HepG2 (cell line): ENCODE measurements at regions not wholly inside any gene's neighbourhood (a gene's known extent, or its start where the extent isn't known, plus 50 kb on each side); places are given as distances from the start of the nearest gene placed in this dataset.

Experiments used
- ATAC-seq: fragments of 200-7000 bp; cut with Tn5 transposase; 3 replicates; pipeline ENCODE4 v1.9.1; 2020; ENCODE audit warnings: mild to moderate bottlenecking, moderate library complexity
- BruUV-seq: library from RNA; stranded (reverse); fragments of 400-500 nt; replicated peaks from 2 replicates; lab custom pipeline; 2021; lab: Mats Ljungman, UMichigan
- CTCF ChIA-PET: fragments of 300-600 bp; formaldehyde crosslinking; extraction: SDS; loops from one replicate; lab custom pipeline; 2021; ENCODE audit warnings: low total read pairs, inconsistent platforms, low intra/inter-chr PET ratio; lab: Yijun Ruan, JAX
- POLR2A ChIA-PET: fragments of 350-600 bp; sonication (Branson Sonifier 250); formaldehyde crosslinking; loops from one replicate; lab custom pipeline; 2020; ENCODE audit warnings: antibody characterized with exemption, inconsistent platforms; lab: Yijun Ruan, JAX
- DNase-seq: peaks from one replicate; pipeline ENCODE4 v3.0.0-alpha.2; 2015; ENCODE audit warnings: low spot score
- FAIRE-seq: peaks from 3 replicates; lab custom pipeline; 2011; peaks lifted over from hg19 to GRCh38; lab: Jason Lieb, UNC
- H2AFZ ChIP-seq: one replicate; pipeline ENCODE4 v1.6.1; 2011; ENCODE audit warnings: low read length, inconsistent platforms
- H3K27ac ChIP-seq: fragments of 300-600 bp; 3 replicates; pipeline ENCODE4 v1.8.0; 2011; ENCODE audit warnings: mixed run types, mild to moderate bottlenecking, mixed read lengths, low read length, inconsistent platforms; ENCODE audit not compliant: insufficient read depth; ENCODE audit errors: extremely low read length
- H3K27me3 ChIP-seq, 2 experiments: fragments of 200-600 bp in 1 of 2; 2 replicates in 1 of 2; 3 replicates in 1 of 2; pipeline versions ENCODE4 v1.6.0 to v1.8.0; 2011; ENCODE audit warnings: low read length in 2 of 2, mild to moderate bottlenecking in 2 of 2, moderate library complexity in 2 of 2, inconsistent platforms in 1 of 2; ENCODE audit not compliant: insufficient read depth in 2 of 2, control insufficient read depth in 1 of 2
- H3K36me3 ChIP-seq, 2 experiments: fragments of 200-600 bp in 1 of 2; replicated peaks in 1 of 2; 2 replicates in 1 of 2; 3 replicates in 1 of 2; pipeline versions ENCODE4 v1.5.1 to v1.8.0; 2011; ENCODE audit warnings: low read length in 2 of 2, inconsistent platforms in 1 of 2; ENCODE audit not compliant: insufficient read depth in 2 of 2, control insufficient read depth in 1 of 2
- H3K4me1 ChIP-seq: 2 replicates; pipeline ENCODE4 v1.5.1; 2012; ENCODE audit warnings: low read length, inconsistent platforms; ENCODE audit not compliant: insufficient read depth
- H3K4me2 ChIP-seq: 2 replicates; pipeline ENCODE4 v1.6.0; 2011; ENCODE audit warnings: low read depth, low read length, inconsistent platforms
- H3K4me3 ChIP-seq, 3 experiments: fragments of 200-600 bp in 1 of 3; sonication (generic), shearing (Covaris generic) in 1 of 3; replicated peaks in 1 of 3; 2 replicates each; pipeline ENCODE4 v1.5.1; 2011 to 2016; ENCODE audit warnings: low read length in 3 of 3, inconsistent platforms in 2 of 3, low read depth in 2 of 3, mild to moderate bottlenecking in 2 of 3, control low read depth in 1 of 3, mixed read lengths in 1 of 3; ENCODE audit not compliant: insufficient read depth in 1 of 3
- H3K79me2 ChIP-seq: one replicate; pipeline ENCODE4 v1.6.1; 2011; ENCODE audit warnings: low read length, inconsistent platforms; ENCODE audit not compliant: insufficient read depth
- H3K9ac ChIP-seq: 2 replicates; pipeline ENCODE4 v1.6.0; 2011; ENCODE audit warnings: mild to moderate bottlenecking, low read depth, low read length, inconsistent platforms; ENCODE audit not compliant: insufficient read depth
- H3K9me3 ChIP-seq: 2 replicates; pipeline ENCODE4 v1.5.1; 2012; ENCODE audit warnings: mild to moderate bottlenecking, low read length
- H4K20me1 ChIP-seq: 2 replicates; pipeline ENCODE4 v1.6.0; 2011; ENCODE audit warnings: inconsistent platforms, mild to moderate bottlenecking, low read length, moderate library complexity; ENCODE audit not compliant: insufficient read depth
- CREB1 ChIP-seq, 2 experiments: fragments of 450-650 bp in 1 of 2; IDR thresholded peaks; 2 replicates each; pipeline ENCODE4 v1.6.1; 2016 to 2017; ENCODE audit warnings: control low read depth in 1 of 2, mild to moderate bottlenecking in 1 of 2, missing compliant biosample characterization in 1 of 2, missing genetic modification characterization in 1 of 2
- EED ChIP-seq: sonication (generic); formaldehyde crosslinking; IDR thresholded peaks from 2 replicates; pipeline ENCODE4 v1.5.0; 2020; ENCODE audit warnings: mild to moderate bottlenecking, missing genetic modification reagents
- HNRNPH1 ChIP-seq: fragments of 200-400 bp; formaldehyde crosslinking; optimal IDR thresholded peaks from 2 replicates; pipeline ENCODE3; 2017; ENCODE audit warnings: mild to moderate bottlenecking, low read depth, low read length
- KAT2B ChIP-seq: fragments of 150-350 bp; IDR thresholded peaks from 2 replicates; pipeline ENCODE4 v1.6.1; 2014; ENCODE audit warnings: low read depth, low read length, borderline replicate concordance
- NAIF1 ChIP-seq: sonication (generic); formaldehyde crosslinking; IDR thresholded peaks from 2 replicates; pipeline ENCODE4 v1.5.0; 2020; ENCODE audit warnings: mild to moderate bottlenecking, missing genetic modification reagents, borderline replicate concordance
- POLR2A ChIP-seq, 2 experiments: IDR thresholded peaks; 2 replicates each; pipeline ENCODE4 v1.6.1; 2011; ENCODE audit warnings: low read depth in 2 of 2, low read length in 2 of 2, mild to moderate bottlenecking in 1 of 2, moderate library complexity in 1 of 2; ENCODE audit not compliant: insufficient read depth in 1 of 2
- U2AF1 ChIP-seq: fragments of 200-400 bp; formaldehyde crosslinking; optimal IDR thresholded peaks from 2 replicates; pipeline ENCODE3; 2017; ENCODE audit warnings: mild to moderate bottlenecking, low read depth, low read length
- ZFX ChIP-seq: sonication (generic); formaldehyde crosslinking; IDR thresholded peaks from 2 replicates; pipeline ENCODE4 v1.4.0; 2020; ENCODE audit warnings: mild to moderate bottlenecking, low read depth, missing genetic modification reagents, moderate library complexity
- ZNF335 ChIP-seq: sonication (generic); formaldehyde crosslinking; IDR thresholded peaks from 2 replicates; pipeline ENCODE4 v1.4.0; 2020; ENCODE audit warnings: missing genetic modification reagents
- WGBS: methylation state at CpG from one replicate; pipeline ENCODE4 v1.1.6; 2017; ENCODE audit warnings: low lambda C conversion rate; 5-methylcytosine and 5-hydroxymethylcytosine counted together
- in situ Hi-C: cut with HindIII; loops from 2 replicates; pipeline ENCODE4 v1.10.0; 2017; ENCODE audit warnings: low pct_unique_long_range_greater_than_20kb; ENCODE audit not compliant: extremely low pct_ligation_motif_present
- intact Hi-C: fragments of 100-400 bp; cut with micrococcal nuclease; formaldehyde crosslinking; loops from one replicate; pipeline ENCODE4 v1.10.0; 2022; ENCODE audit not compliant: unreplicated experiment
- TF ChIP-seq, protein P1 (sequence below): sonication (generic); formaldehyde crosslinking; IDR thresholded peaks from 2 replicates; pipeline ENCODE4 v1.8.1; 2023; ENCODE audit warnings: mild to moderate bottlenecking, missing genetic modification reagents
- TF ChIP-seq, protein P2 (sequence below), 2 experiments: sonication (generic) in 1 of 2; formaldehyde crosslinking in 1 of 2; IDR thresholded peaks; 2 replicates each; pipeline versions ENCODE4 v1.4.0 to v1.6.1; 2018 to 2020; ENCODE audit warnings: missing genetic modification reagents in 2 of 2, borderline replicate concordance in 1 of 2, low read depth in 1 of 2, mild to moderate bottlenecking in 1 of 2, missing biosample characterization in 1 of 2

DNA sequence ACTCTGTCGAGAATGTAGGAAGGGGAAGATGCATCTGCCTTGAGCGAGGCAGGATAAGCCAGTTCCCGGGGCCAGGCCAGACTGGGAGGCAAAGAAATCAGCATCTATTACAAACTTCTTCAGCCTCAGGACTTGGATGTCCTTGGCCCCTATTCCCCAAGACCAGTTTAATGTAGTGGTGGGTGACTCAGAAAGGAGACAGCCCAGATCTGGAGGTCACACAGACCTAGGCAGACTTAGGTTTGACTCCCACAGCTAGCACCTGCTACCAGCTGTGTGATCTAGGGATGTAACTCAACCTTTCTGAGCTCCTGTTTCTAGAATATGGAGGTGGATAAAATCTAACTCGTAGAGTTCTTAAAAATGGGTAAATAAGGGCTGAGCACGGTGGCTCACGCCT, 409.5 kb upstream of the PROK2 start:
- ChIA-PET CTCF (no interaction called here), POLR2A (no interaction called here)
- no peak overlapping the region for H2AFZ ChIP-seq
- no TSS peak for BruUV-seq
- in situ Hi-C loops: no loop called here
- no peak for FAIRE-seq
- H3K9ac ChIP-seq: no peak overlapping the region
- intact Hi-C loops: no loop called here
- no peak overlapping the region for H3K4me3 ChIP-seq
- H3K4me1 ChIP-seq: no peaks in the 10 kb centered on the region
- no peak overlapping the region for H3K27ac ChIP-seq
- ATAC-seq: no peak
- H4K20me1 ChIP-seq: no peaks in the 10 kb centered on the region
- TF ChIP-seq EED (CRISPR knock-in tag): no peak
- TF ChIP-seq, protein P1, sequence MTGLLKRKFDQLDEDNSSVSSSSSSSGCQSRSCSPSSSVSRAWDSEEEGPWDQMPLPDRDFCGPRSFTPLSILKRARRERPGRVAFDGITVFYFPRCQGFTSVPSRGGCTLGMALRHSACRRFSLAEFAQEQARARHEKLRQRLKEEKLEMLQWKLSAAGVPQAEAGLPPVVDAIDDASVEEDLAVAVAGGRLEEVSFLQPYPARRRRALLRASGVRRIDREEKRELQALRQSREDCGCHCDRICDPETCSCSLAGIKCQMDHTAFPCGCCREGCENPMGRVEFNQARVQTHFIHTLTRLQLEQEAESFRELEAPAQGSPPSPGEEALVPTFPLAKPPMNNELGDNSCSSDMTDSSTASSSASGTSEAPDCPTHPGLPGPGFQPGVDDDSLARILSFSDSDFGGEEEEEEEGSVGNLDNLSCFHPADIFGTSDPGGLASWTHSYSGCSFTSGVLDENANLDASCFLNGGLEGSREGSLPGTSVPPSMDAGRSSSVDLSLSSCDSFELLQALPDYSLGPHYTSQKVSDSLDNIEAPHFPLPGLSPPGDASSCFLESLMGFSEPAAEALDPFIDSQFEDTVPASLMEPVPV (CRISPR knock-in tag): no peak
- TF ChIP-seq ZNF335: no peak
- TF ChIP-seq ZFX: no peak
- no peak for TF ChIP-seq POLR2A (IDR thresholded peaks at IDR 0.05; ENCODE audit: insufficient read depth in 1 of 2, low read depth in 2 of 2, low read length in 2 of 2)
- TF ChIP-seq NAIF1 (CRISPR knock-in tag): no peak
- TF ChIP-seq KAT2B: no peak
- no peak for DNase-seq
- 67% methylated on average over 6 of the region's 6 CpGs for WGBS
- H3K79me2 ChIP-seq: no peaks in the 10 kb centered on the region
- no peak overlapping the region for H3K4me2 ChIP-seq
- no peaks in the 10 kb centered on the region for H3K36me3 ChIP-seq
- peaks cover 8% of the 10 kb centered on the region; the same call in 1 of the 2 replicates for H3K9me3 ChIP-seq
- H3K27me3 ChIP-seq: no peaks in the 10 kb centered on the region

DNA sequence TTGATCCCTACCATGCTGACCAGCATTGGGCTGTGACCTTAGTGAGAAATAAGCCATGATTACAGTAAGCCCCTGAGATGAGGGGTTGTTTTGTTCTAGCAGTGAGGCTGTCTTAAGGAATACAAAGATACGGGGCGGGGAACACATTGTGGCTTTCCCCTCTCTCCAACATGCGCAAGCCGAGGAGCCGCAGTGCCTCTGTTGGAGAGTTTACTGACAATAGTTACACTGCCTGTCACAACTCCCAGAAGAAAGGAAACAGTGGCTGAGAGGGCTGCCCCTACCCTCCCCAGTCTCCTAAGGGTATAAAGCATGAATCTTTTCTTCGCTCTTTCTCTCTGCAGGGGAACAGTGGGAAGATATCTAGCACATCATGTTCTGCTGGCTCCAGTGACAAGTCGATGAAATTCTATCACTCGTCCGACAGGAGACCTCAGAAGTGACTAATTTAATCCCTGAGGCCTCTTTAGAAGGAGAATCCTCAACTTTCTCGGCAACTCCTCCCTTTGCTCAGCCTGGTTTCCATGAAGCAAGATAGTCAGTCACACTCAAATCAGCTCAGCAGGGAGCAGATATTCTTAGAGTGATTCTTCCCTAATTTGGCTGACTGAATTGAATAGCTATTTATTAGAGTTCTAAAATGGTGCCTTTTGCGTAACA, 409.0 kb upstream of the PROK2 start:
- DNase-seq (no peak), ATAC-seq (no peak), FAIRE-seq (no peak)
- WGBS: 77% methylated on average over 11 of the region's 11 CpGs
- H4K20me1 ChIP-seq: no peaks in the 10 kb centered on the region
- H3K27ac ChIP-seq: no peak overlapping the region
- H3K4me2 ChIP-seq: no peak overlapping the region
- in situ Hi-C loops: no loop called here
- intact Hi-C loops: no loop called here
- peaks cover 8% of the 10 kb centered on the region; the same call in 1 of the 2 replicates for H3K9me3 ChIP-seq
- no TSS peak for BruUV-seq
- no peak overlapping the region for H2AFZ ChIP-seq
- no peak overlapping the region for H3K9ac ChIP-seq
- no peaks in the 10 kb centered on the region for H3K27me3 ChIP-seq
- H3K36me3 ChIP-seq: no peaks in the 10 kb centered on the region
- ChIA-PET POLR2A (no interaction called here), CTCF (no interaction called here)
- H3K4me1 ChIP-seq: no peaks in the 10 kb centered on the region
- no peak overlapping the region for H3K4me3 ChIP-seq
- TF ChIP-seq, protein P2, sequence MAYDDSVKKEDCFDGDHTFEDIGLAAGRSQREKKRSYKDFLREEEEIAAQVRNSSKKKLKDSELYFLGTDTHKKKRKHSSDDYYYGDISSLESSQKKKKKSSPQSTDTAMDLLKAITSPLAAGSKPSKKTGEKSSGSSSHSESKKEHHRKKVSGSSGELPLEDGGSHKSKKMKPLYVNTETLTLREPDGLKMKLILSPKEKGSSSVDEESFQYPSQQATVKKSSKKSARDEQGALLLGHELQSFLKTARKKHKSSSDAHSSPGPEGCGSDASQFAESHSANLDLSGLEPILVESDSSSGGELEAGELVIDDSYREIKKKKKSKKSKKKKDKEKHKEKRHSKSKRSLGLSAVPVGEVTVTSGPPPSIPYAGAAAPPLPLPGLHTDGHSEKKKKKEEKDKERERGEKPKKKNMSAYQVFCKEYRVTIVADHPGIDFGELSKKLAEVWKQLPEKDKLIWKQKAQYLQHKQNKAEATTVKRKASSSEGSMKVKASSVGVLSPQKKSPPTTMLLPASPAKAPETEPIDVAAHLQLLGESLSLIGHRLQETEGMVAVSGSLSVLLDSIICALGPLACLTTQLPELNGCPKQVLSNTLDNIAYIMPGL (CRISPR knock-in tag; IDR thresholded peaks at IDR 0.05; ENCODE audit: borderline replicate concordance in 1 of 2, low read depth in 1 of 2): no peak
- TF ChIP-seq NAIF1 (CRISPR knock-in tag): no peak
- TF ChIP-seq ZFX: no peak
- no peak for TF ChIP-seq CREB1 (IDR thresholded peaks at IDR 0.05)
- no peak for TF ChIP-seq CREB1 (CRISPR knock-in tag; IDR thresholded peaks at IDR 0.05)
- TF ChIP-seq HNRNPH1: no peak
- TF ChIP-seq U2AF1: no peak
- H3K79me2 ChIP-seq: no peaks in the 10 kb centered on the region
